Endothelial cell of umbilical vein (primary cell): ENCODE measurements at regions not wholly inside any gene's neighbourhood (a gene's known extent, or its start where the extent isn't known, plus 50 kb on each side); places are given as distances from the start of the nearest gene placed in this dataset.

Experiments
- BruUV-seq: library from RNA; stranded (reverse); fragments of 400-500 nt; replicated peaks from 2 replicates; lab custom pipeline; 2021; lab: Mats Ljungman, UMichigan
- CTCF ChIA-PET: fragments of 300-600, 350-600 bp; sonication (Branson Sonifier 250); formaldehyde crosslinking; loops from one replicate; lab custom pipeline; 2021; ENCODE audit warnings: antibody characterized with exemption, inconsistent platforms; lab: Charles Lee
- POLR2A ChIA-PET: fragments of 300-600, 350-600 bp; sonication (Branson Sonifier 250); formaldehyde crosslinking; loops from one replicate; lab custom pipeline; 2021; ENCODE audit warnings: antibody characterized with exemption, inconsistent platforms; lab: Charles Lee
- DNase-seq: peaks from one replicate; pipeline ENCODE4 v3.0.0-alpha.2; 2011; ENCODE audit warnings: low read depth, low spot score
- FAIRE-seq: peaks from 2 replicates; lab custom pipeline; 2011; peaks lifted over from hg19 to GRCh38; lab: Jason Lieb, UNC
- H2AFZ ChIP-seq: 2 replicates; pipeline ENCODE4 v1.6.0; 2012; ENCODE audit warnings: low read depth, low read length, control low read depth, inconsistent platforms
- H3K27ac ChIP-seq: 2 replicates; pipeline ENCODE4 v1.5.1; 2011; ENCODE audit warnings: low read depth, mild to moderate bottlenecking, control low read depth, low read length, moderate library complexity; ENCODE audit not compliant: insufficient read depth
- H3K27me3 ChIP-seq, 2 experiments: 2 replicates each; pipeline versions ENCODE4 v1.6.0 to v1.6.1; 2011; ENCODE audit warnings: low read length in 2 of 2, mixed read lengths in 1 of 2; ENCODE audit not compliant: control insufficient read depth in 2 of 2, insufficient read depth in 2 of 2
- H3K36me3 ChIP-seq, 2 experiments: 2 replicates in 1 of 2; 3 replicates in 1 of 2; pipeline ENCODE4 v1.5.1; 2011; ENCODE audit warnings: low read length in 2 of 2, mild to moderate bottlenecking in 1 of 2, moderate library complexity in 1 of 2; ENCODE audit not compliant: control insufficient read depth in 2 of 2, insufficient read depth in 2 of 2; ENCODE audit errors: extremely low read depth in 1 of 2
- H3K4me1 ChIP-seq: 3 replicates; pipeline ENCODE4 v1.5.1; 2011; ENCODE audit warnings: mild to moderate bottlenecking, low read length; ENCODE audit not compliant: control insufficient read depth, insufficient read depth; ENCODE audit errors: extremely low read depth
- H3K4me2 ChIP-seq: 2 replicates; pipeline ENCODE4 v1.6.1; 2011; ENCODE audit warnings: low read length, control low read depth, mixed read lengths; ENCODE audit not compliant: insufficient read depth
- H3K4me3 ChIP-seq, 3 experiments: fragments of 200-600 bp in 1 of 3; sonication (generic), shearing (Covaris generic) in 1 of 3; replicated peaks in 1 of 3; 2 replicates each; pipeline ENCODE4 v1.5.1; 2011 to 2016; ENCODE audit warnings: control low read depth in 3 of 3, low read length in 3 of 3, mild to moderate bottlenecking in 2 of 3, inconsistent platforms in 1 of 3, low read depth in 1 of 3, moderate library complexity in 1 of 3; ENCODE audit not compliant: insufficient read depth in 1 of 3
- H3K79me2 ChIP-seq: 2 replicates; pipeline ENCODE4 v1.6.0; 2012; ENCODE audit warnings: low read length, inconsistent platforms; ENCODE audit not compliant: control insufficient read depth, insufficient read depth
- H3K9ac ChIP-seq: replicated peaks from 2 replicates; pipeline ENCODE3; 2011; ENCODE audit warnings: low read length, control low read depth; ENCODE audit not compliant: insufficient read depth; ENCODE audit errors: extremely low read depth
- H3K9me1 ChIP-seq: replicated peaks from 3 replicates; pipeline ENCODE4 v1.6.0; 2011; ENCODE audit warnings: mild to moderate bottlenecking, low read length; ENCODE audit not compliant: control insufficient read depth, insufficient read depth; ENCODE audit errors: extremely low read depth
- H3K9me3 ChIP-seq: replicated peaks from 2 replicates; pipeline ENCODE4 v1.5.1; 2012; ENCODE audit warnings: low read length, inconsistent platforms; ENCODE audit not compliant: control insufficient read depth, insufficient read depth
- H4K20me1 ChIP-seq: replicated peaks from 2 replicates; pipeline ENCODE3; 2011; ENCODE audit warnings: mild to moderate bottlenecking, low read length; ENCODE audit not compliant: control insufficient read depth, insufficient read depth; ENCODE audit errors: extremely low read depth
- CTCF ChIP-seq, 2 donors: IDR thresholded peaks; 1 replicate in 1 of 2; 2 replicates in 1 of 2; pipeline ENCODE4 v1.5.1; 2011; ENCODE audit warnings: low read length in 2 of 2, mild to moderate bottlenecking in 2 of 2, moderate library complexity in 2 of 2, control low read depth in 1 of 2, inconsistent platforms in 1 of 2, low read depth in 1 of 2; ENCODE audit not compliant: insufficient read depth in 1 of 2; ENCODE audit errors: extremely low read depth in 1 of 2
- EZH2 ChIP-seq: IDR thresholded peaks from 2 replicates; pipeline ENCODE4 v1.6.1; 2012; ENCODE audit warnings: borderline replicate concordance, low read depth, mild to moderate bottlenecking, moderate library complexity, low read length, inconsistent platforms; ENCODE audit not compliant: severe bottlenecking
- FOS ChIP-seq: IDR thresholded peaks from 2 replicates; pipeline ENCODE4 v1.6.1; 2011; ENCODE audit warnings: mild to moderate bottlenecking, low read length, moderate library complexity, borderline replicate concordance; ENCODE audit not compliant: insufficient read depth
- GATA2 ChIP-seq: IDR thresholded peaks from 2 replicates; pipeline ENCODE4 v1.7.0; 2011; ENCODE audit warnings: low read depth, mild to moderate bottlenecking, moderate library complexity, mixed read lengths, low read length; ENCODE audit not compliant: insufficient read length, insufficient read depth
- JUN ChIP-seq: IDR thresholded peaks from 2 replicates; pipeline ENCODE4 v1.6.1; 2011; ENCODE audit warnings: borderline replicate concordance, low read depth; ENCODE audit not compliant: insufficient read length, insufficient read depth
- MAX ChIP-seq: IDR thresholded peaks from 2 replicates; pipeline ENCODE4 v1.6.1; 2011; ENCODE audit not compliant: insufficient read depth, insufficient read length
- MYC ChIP-seq: IDR thresholded peaks from one replicate; pipeline ENCODE4 v1.6.1; 2011; ENCODE audit warnings: mild to moderate bottlenecking, low read depth, low read length
- POLR2A ChIP-seq: IDR thresholded peaks from 2 replicates; pipeline ENCODE4 v1.6.1; 2012; ENCODE audit warnings: low read depth, mild to moderate bottlenecking, control low read depth, low read length
- POLR2AphosphoS5 ChIP-seq: IDR thresholded peaks from 2 replicates; pipeline ENCODE4 v1.6.1; 2012; ENCODE audit warnings: low read depth, mild to moderate bottlenecking, control low read depth, low read length, moderate library complexity; ENCODE audit not compliant: insufficient read depth
- dilution Hi-C: fragments of 300-500 bp; cut with MboI; formaldehyde crosslinking; loops from one replicate; pipeline ENCODE4 v1.15.0; 2019; ENCODE audit warnings: low sequenced_read_pairs; ENCODE audit not compliant: extremely low pct_ligation_motif_present
- intact Hi-C: fragments of 100-400 bp; cut with micrococcal nuclease; formaldehyde crosslinking; loops from one replicate; pipeline ENCODE4 v1.10.0; 2022

- no peak for FAIRE-seq
- Histone ChIP-seq H3K4me3 (no peak overlapping the region), H3K9me3 (no peaks in the 10 kb centered on the region), H3K9me1 (no peaks in the 10 kb centered on the region), H3K4me2 (no peak overlapping the region), H4K20me1 (no peaks in the 10 kb centered on the region), H3K27me3 (peaks cover 4 to 23% of the 10 kb centered on the region in 2 experiments), H2AFZ (no peak overlapping the region), H3K27ac (no peak overlapping the region), H3K4me1 (no peaks in the 10 kb centered on the region), H3K9ac (no peak overlapping the region), H3K79me2 (no peaks in the 10 kb centered on the region), H3K36me3 (no peaks in the 10 kb centered on the region)
- CTCF ChIA-PET = interaction anchor here (0.7 to 2.5 kb wide), 5 partner anchors 17 to 263 kb away, joined by 3 to 17 read pairs (median 3); no protein-coding TSS in a partner anchor
- intact Hi-C loops (no loop called here), dilution Hi-C loops (no loop called here)
- POLR2A ChIA-PET = no interaction called here
- DNase-seq = no peak
- no peak for TF ChIP-seq CTCF (IDR thresholded peaks at IDR 0.05; ENCODE audit: extremely low read depth in 1 of 2, insufficient read depth in 1 of 2, low read depth in 1 of 2, low read length in 2 of 2)
- no peak for TF ChIP-seq POLR2A
- BruUV-seq = no TSS peak
Measured at GRCh38 chr2:173666171-173666888, 298.8 kb downstream of the SP3 start.

DNA sequence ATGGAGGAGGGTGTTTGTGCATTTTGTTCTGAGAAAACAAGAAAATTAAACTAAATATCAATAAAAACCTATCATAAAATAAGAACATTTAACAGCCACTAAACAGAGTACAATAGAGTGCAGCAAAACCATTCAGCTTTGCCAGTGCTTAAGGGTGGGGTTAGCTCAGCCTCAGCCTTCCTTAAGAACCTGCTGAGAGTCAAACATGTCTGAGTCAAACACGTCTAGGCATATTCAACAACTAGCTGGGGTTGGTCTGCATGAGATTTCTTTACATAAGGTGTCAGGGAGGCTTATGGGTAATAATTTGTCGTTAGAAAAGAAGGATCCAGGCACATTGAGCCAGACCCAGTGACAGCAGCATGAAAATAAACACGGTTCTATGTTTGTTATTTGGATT lies 298.2 kb downstream of the SP3 start:
- intact Hi-C loops = loop anchor here (1.0 kb wide), 1 partner anchor 265 kb away; no protein-coding TSS in a partner anchor
- FAIRE-seq (no peak), DNase-seq (no peak)

More for the DNA sequence above, 298.2 kb downstream of the SP3 start:
- ChIA-PET CTCF (interaction anchor here (0.7 to 2.5 kb wide), 5 partner anchors 18 to 264 kb away, joined by 3 to 17 read pairs (median 3); no protein-coding TSS in a partner anchor), POLR2A (no interaction called here)
- Histone ChIP-seq H3K4me3 (no peak overlapping the region), H2AFZ (no peak overlapping the region), H3K27me3 (peaks cover 4 to 23% of the 10 kb centered on the region in 2 experiments), H4K20me1 (no peaks in the 10 kb centered on the region), H3K27ac (no peak overlapping the region), H3K9ac (no peak overlapping the region), H3K79me2 (no peaks in the 10 kb centered on the region), H3K4me2 (no peak overlapping the region), H3K4me1 (no peaks in the 10 kb centered on the region), H3K9me1 (no peaks in the 10 kb centered on the region), H3K9me3 (no peaks in the 10 kb centered on the region), H3K36me3 (no peaks in the 10 kb centered on the region)
- TF ChIP-seq MAX (no peak), EZH2 (no peak), POLR2A (no peak), JUN (no peak), POLR2AphosphoS5 (no peak), FOS (no peak), GATA2 (no peak), MYC (no peak), CTCF (IDR thresholded peaks at IDR 0.05; ENCODE audit: extremely low read depth in 1 of 2, insufficient read depth in 1 of 2, low read depth in 1 of 2, low read length in 2 of 2) (no peak)
- dilution Hi-C loops = no loop called here
- BruUV-seq = no TSS peak
